ENCODE measurements at regions not wholly inside any gene's neighbourhood (a gene's known extent, or its start where the extent isn't known, plus 50 kb on each side); places are given as distances from the start of the nearest gene placed in this dataset.

DNA sequence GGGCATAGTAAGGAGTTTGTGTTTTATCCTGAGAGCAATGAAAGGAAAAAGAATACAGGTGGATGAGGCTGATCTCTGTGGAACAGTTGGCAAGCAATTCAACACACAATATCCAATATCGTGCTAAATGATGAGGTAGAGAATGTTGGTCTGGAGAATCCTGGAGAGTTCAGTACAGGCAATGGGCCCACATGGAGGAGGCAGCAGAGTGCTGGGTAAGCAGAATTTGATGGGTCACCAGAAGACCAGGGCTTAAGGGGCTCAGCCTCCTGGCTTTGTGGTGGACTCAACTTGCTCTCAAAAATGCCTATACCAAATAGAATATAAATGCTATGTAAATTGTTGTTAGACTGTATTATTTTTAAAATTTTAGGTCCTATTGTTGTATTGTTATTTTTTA is 271.5 kb upstream of the JARID2 start:
- no peak for DNase-seq (ENCODE audit: low read depth in 2 of 2)
- TF ChIP-seq EZH2 (IDR thresholded peaks at IDR 0.05; ENCODE audit: low read length, missing control alignments): no peak
- TF ChIP-seq, protein P1, sequence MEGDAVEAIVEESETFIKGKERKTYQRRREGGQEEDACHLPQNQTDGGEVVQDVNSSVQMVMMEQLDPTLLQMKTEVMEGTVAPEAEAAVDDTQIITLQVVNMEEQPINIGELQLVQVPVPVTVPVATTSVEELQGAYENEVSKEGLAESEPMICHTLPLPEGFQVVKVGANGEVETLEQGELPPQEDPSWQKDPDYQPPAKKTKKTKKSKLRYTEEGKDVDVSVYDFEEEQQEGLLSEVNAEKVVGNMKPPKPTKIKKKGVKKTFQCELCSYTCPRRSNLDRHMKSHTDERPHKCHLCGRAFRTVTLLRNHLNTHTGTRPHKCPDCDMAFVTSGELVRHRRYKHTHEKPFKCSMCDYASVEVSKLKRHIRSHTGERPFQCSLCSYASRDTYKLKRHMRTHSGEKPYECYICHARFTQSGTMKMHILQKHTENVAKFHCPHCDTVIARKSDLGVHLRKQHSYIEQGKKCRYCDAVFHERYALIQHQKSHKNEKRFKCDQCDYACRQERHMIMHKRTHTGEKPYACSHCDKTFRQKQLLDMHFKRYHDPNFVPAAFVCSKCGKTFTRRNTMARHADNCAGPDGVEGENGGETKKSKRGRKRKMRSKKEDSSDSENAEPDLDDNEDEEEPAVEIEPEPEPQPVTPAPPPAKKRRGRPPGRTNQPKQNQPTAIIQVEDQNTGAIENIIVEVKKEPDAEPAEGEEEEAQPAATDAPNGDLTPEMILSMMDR (conservative IDR thresholded peaks at IDR 0.05 in 1 of 2, IDR thresholded peaks at IDR 0.05 in 1 of 2; ENCODE audit: low read depth in 1 of 2, low read length in 2 of 2): no peak
- Histone ChIP-seq H3K36me3 (ENCODE audit: control insufficient read depth, insufficient read depth, low read length) (no peaks in the 10 kb centered on the region), H3K27ac (ENCODE audit: insufficient read depth, low read length) (no peak overlapping the region), H2AFZ (ENCODE audit: low read length) (no peak overlapping the region), H3K27me3 (ENCODE audit: control insufficient read depth, insufficient read depth, low read length) (no peaks in the 10 kb centered on the region), H3K79me2 (ENCODE audit: control insufficient read depth, insufficient read depth, low read length) (no peaks in the 10 kb centered on the region), H3K4me1 (ENCODE audit: control insufficient read depth, extremely low read depth, insufficient read depth, low read length) (no peaks in the 10 kb centered on the region), H3K9ac (ENCODE audit: insufficient read depth, low read length) (no peak overlapping the region), H3K4me3 (replicated peaks in 1 of 4; ENCODE audit: control extremely low read depth in 1 of 4, insufficient read depth in 1 of 4, low read depth in 3 of 4, low read length in 4 of 4) (no peak overlapping the region), H4K20me1 (ENCODE audit: control insufficient read depth, extremely low read depth, insufficient read depth, low read length) (no peaks in the 10 kb centered on the region), H3K4me2 (ENCODE audit: extremely low read depth, insufficient read depth, low read length) (no peak overlapping the region), H3K9me3 (ENCODE audit: control insufficient read depth, insufficient read depth, low read depth, low read length) (no peaks in the 10 kb centered on the region)

DNA sequence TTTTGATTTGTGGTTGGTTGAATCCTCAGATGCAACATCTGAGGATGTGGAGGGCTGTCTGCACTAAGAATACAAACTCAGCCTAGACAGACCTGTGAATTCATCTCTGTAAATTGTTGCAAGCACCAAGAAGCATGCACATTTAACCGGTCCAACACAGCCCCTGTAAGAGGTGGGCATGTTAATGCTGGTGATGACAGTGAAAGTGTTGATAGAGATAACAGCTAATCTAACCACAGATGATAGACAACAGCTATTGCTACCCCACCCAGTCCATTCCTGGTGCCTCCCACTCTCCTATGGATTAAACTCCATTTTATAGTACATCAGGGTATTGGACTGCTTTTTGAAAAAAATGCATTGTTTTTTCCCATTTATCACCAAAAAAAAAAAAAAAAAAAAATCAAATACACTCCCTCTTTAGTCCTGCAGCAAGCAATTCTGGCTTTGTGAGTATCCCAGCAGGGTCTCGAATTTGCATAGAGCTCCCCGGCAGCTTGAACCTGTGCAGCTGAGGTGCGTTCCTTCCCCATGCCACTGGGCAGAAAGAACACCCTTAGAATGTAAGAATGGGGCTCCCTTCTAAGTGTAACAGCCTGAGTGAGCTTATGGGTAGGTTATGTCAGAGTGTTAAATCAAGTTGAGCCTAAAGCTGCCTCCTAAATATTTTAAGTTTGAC is 270.9 kb upstream of the JARID2 start:
- Histone ChIP-seq H3K9me3 (ENCODE audit: control insufficient read depth, insufficient read depth, low read depth, low read length) (no peaks in the 10 kb centered on the region), H3K36me3 (ENCODE audit: control insufficient read depth, insufficient read depth, low read length) (no peaks in the 10 kb centered on the region), H3K79me2 (ENCODE audit: control insufficient read depth, insufficient read depth, low read length) (no peaks in the 10 kb centered on the region), H3K27ac (ENCODE audit: insufficient read depth, low read length) (no peak overlapping the region), H3K4me3 (replicated peaks in 1 of 4; ENCODE audit: control extremely low read depth in 1 of 4, insufficient read depth in 1 of 4, low read depth in 3 of 4, low read length in 4 of 4) (no peak overlapping the region), H3K4me1 (ENCODE audit: control insufficient read depth, extremely low read depth, insufficient read depth, low read length) (no peaks in the 10 kb centered on the region), H4K20me1 (ENCODE audit: control insufficient read depth, extremely low read depth, insufficient read depth, low read length) (no peaks in the 10 kb centered on the region), H3K9ac (ENCODE audit: insufficient read depth, low read length) (no peak overlapping the region), H3K4me2 (ENCODE audit: extremely low read depth, insufficient read depth, low read length) (no peak overlapping the region), H3K27me3 (ENCODE audit: control insufficient read depth, insufficient read depth, low read length) (no peaks in the 10 kb centered on the region), H2AFZ (ENCODE audit: low read length) (no peak overlapping the region)
- no peak for TF ChIP-seq EZH2 (IDR thresholded peaks at IDR 0.05; ENCODE audit: low read length, missing control alignments)
- TF ChIP-seq, protein P1 (conservative IDR thresholded peaks at IDR 0.05 in 1 of 2, IDR thresholded peaks at IDR 0.05 in 1 of 2; ENCODE audit: low read depth in 1 of 2, low read length in 2 of 2): no peak
- no peak for DNase-seq (ENCODE audit: low read depth in 2 of 2)

DNA sequence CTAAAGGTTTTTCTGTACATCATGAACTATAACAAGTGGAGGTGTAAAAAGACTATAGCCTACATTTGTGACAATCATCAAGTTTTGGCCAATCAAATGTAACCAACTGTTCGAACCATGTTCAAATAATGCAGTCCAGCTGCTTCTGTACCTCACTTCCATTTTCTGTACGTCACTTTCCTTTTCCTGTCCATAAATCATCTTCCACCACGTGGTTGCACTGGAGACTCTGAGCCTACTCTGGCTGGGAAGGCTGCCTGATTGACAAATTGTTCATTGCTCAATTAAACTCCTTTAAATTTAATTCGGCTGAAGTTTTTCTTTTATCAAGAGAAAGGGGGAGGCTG is 270.4 kb upstream of the JARID2 start:
- no peaks in the 10 kb centered on the region for H3K36me3 ChIP-seq (ENCODE audit: control insufficient read depth, insufficient read depth, low read length)
- peak; percentile 13 to 48 for DNase-seq (ENCODE audit: low read depth in 2 of 2)
- no peak overlapping the region for H2AFZ ChIP-seq (ENCODE audit: low read length)
- no peaks in the 10 kb centered on the region for H3K9me3 ChIP-seq (ENCODE audit: control insufficient read depth, insufficient read depth, low read depth, low read length)
- no peak overlapping the region for H3K9ac ChIP-seq (ENCODE audit: insufficient read depth, low read length)
- TF ChIP-seq, protein P1 (conservative IDR thresholded peaks at IDR 0.05 in 1 of 2, IDR thresholded peaks at IDR 0.05 in 1 of 2; ENCODE audit: low read depth in 1 of 2, low read length in 2 of 2): no peak
- no peak for TF ChIP-seq EZH2 (IDR thresholded peaks at IDR 0.05; ENCODE audit: low read length, missing control alignments)
- H4K20me1 ChIP-seq (ENCODE audit: control insufficient read depth, extremely low read depth, insufficient read depth, low read length): no peaks in the 10 kb centered on the region
- no peaks in the 10 kb centered on the region for H3K27me3 ChIP-seq (ENCODE audit: control insufficient read depth, insufficient read depth, low read length)
- no peak overlapping the region for H3K27ac ChIP-seq (ENCODE audit: insufficient read depth, low read length)
- H3K79me2 ChIP-seq (ENCODE audit: control insufficient read depth, insufficient read depth, low read length): no peaks in the 10 kb centered on the region
- H3K4me3 ChIP-seq (replicated peaks in 1 of 4; ENCODE audit: control extremely low read depth in 1 of 4, insufficient read depth in 1 of 4, low read depth in 3 of 4, low read length in 4 of 4): no peak overlapping the region
- H3K4me1 ChIP-seq (ENCODE audit: control insufficient read depth, extremely low read depth, insufficient read depth, low read length): no peaks in the 10 kb centered on the region
- H3K4me2 ChIP-seq (ENCODE audit: extremely low read depth, insufficient read depth, low read length): no peak overlapping the region
